GM18870 (cell line): ENCODE measurements at regions not wholly inside any gene's neighbourhood (a gene's known extent, or its start where the extent isn't known, plus 50 kb on each side); places are given as distances from the start of the nearest gene placed in this dataset.

Experiments used
- ATAC-seq: cut with Tn5 transposase; IDR thresholded peaks from one replicate; pipeline ENCODE4 v1.9.1; 2021; ENCODE audit warnings: moderate library complexity; ENCODE audit not compliant: unreplicated experiment

DNA sequence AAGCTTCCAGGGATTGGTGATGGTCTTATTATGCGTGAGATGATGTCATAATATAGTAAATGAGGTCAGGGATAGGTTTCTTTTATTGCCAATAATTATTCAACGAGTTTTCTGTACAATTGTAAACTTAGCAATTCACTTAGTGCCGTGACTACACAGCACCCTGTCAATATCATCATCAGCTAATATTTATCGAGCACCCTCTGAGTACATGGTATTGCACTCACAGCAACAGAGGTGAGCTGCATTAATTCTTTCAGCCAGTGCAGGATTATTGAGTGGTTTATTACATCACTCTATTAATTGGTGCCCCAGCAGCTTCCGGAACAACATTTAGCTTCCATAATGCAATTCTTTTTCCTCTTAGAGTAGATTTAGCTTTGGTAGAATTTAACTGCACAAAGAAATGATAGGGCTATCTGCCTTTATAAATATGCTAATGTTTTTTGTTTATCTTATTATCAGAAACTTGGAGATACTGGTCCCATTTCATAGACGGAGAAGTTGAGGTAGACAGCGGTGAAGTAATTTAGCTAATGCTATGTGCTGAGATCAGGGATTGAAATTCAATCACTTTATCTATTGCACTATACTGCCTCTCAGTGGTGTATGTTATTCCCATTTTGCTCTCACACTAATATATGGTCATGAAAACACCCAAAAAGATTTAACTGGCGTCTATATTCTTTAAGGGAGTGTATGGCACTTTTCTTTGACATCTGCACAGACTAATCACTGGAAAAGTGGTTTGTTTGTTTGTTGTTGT is 726.1 kb upstream of the WWC1 start:
- no peak for ATAC-seq

GRCh38 chr5:167570431-167570830 is 721.0 kb upstream of the WWC1 start:
- ATAC-seq, result no peak

GRCh38 chr5:167571824-167572223 is 719.6 kb upstream of the WWC1 start:
- ATAC-seq, result no peak

DNA sequence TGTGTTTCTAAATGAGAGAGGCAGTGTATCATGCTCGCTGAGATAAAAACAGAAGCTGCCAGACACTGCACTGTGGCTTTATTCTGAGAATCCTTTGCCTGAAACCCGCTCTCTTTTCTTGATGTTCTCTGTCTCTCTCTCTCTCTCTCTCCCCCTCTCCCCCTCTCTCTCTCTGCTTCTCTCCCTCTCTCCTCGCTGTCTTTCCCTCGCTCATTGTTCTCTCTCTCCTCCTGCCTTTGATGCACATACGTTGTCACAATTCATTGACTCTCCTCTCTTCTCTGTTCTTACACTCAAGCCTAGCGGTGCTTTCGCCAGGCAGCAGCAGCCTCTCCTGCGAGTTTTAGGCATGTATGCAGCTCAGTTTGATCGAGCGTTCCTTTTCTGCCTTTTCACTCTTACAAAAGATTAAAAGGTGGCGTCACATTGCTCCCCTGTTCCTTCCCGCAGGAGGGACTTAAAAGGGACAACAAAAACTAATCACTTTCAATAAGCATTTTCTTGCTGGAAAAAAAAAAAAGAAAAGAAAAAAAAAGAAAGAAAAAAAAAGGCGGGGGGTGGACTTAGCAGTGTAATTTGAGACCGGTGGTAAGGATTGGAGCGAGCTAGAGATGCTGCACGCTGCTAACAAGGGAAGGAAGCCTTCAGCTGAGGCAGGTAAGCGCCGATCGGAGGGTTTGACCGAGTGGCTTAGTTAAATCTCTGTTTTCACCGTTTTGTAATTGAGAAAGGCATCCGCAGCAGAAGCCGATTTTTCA is 717.9 kb upstream of the WWC1 start:
- ATAC-seq, result no peak

DNA sequence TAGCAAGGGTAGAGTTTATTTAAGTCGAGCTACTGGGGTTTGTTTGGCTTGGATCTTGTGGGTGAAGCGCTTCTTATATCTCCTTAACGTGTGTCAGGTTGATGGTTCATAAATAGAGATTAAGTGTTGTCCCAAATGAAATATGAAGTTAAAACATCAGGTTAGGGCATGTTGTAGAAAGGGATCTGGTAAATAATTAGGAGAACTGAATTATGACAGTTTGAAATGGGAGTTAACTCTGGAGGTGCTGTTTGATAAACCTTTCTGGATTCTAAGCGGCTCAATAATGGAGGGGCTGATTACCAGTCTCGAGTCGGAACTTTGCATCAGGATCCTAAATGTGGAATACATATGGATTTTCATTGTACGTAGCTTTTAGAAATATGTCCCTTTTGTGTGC is 717.0 kb upstream of the WWC1 start:
- no peak for ATAC-seq

DNA sequence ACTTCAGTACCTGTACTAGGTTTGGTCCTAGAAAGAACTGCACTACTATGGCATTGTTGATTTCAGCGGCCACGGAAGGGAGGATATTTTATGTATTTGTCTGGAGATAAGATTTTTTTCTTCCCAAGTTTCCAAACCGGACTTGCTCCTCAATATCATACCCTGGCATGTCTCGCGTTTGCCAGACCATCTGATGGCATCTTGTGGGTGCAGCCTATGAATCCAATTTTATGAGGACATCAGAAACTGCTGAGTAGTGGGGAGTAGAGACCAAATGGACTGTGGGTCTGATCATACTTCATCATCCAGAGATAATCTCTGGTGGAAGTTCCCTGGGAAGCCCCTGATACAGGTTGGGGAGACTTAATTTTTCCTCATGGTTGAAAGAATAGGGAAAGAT is 716.1 kb upstream of the WWC1 start:
- ATAC-seq, result no peak

- no peak for ATAC-seq
These were observed 715.3 kb upstream of the WWC1 start for GRCh38 chr5:167576126-167576525.

- ATAC-seq, result no peak
These were observed 714.5 kb upstream of the WWC1 start for GRCh38 chr5:167576897-167577296.

DNA sequence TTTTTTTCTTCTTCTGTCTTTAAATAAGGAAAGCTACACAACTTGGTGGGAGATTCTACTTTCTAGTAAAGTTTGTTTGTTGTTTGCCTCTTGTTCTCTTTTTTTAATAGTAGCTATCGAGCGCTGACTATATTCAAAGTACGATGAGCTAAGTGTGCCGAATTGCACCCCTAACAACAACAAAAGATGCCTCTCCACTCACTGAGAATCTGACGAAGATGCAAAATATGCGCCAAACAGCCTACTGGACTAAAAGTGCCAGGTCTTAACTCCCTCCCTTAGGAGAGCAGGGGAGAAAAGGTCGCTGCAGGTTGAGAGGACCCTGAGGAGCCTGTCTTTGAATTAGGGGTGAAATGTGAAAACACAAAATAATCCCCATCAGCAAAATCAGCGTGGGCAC is 713.8 kb upstream of the WWC1 start:
- no peak for ATAC-seq

- no peak for ATAC-seq
These were observed 712.3 kb upstream of the WWC1 start for GRCh38 chr5:167578977-167579692.

DNA sequence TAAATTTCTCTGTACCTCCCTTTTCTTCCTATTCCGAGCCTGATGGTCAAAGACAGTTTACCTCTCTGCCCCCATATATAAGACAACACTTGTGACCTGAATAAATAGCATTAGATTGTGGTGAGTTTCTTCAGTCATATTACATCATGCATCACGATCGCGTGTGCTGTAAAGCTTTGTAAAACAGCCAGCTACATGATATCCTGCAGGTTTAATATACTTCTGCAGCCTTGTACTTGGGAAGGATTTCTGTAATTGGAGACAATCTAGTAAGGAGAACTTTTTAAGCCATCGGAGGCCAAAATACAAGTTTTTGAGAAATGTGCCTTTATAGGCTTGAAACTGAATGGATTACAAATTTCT is 711.8 kb upstream of the WWC1 start:
- ATAC-seq, result no peak

GRCh38 chr5:167580608-167581007 is 710.8 kb upstream of the WWC1 start:
- no peak for ATAC-seq

- no peak for ATAC-seq
These were observed 709.2 kb upstream of the WWC1 start for GRCh38 chr5:167582283-167582682.

DNA sequence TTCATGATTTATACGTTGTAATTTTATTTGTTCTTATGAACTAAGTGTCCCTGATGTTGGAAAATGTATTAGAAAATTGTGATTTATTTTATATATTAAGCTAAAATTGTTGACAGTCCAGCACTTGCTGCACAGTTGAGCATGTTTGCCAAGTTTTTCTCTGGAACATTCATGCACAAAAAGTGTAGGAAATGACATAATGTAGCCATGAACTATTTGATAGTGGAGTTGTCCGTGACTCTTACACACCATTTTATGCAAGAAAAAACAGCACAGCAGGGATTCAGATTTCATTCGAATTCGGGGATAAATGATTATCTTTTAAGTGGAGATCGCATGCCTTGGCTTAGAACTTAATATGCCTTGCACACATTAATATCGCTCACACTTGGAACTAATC is 708.6 kb upstream of the WWC1 start:
- ATAC-seq, result no peak

- ATAC-seq, result no peak
These were observed 706.3 kb upstream of the WWC1 start for GRCh38 chr5:167585184-167585583.

DNA sequence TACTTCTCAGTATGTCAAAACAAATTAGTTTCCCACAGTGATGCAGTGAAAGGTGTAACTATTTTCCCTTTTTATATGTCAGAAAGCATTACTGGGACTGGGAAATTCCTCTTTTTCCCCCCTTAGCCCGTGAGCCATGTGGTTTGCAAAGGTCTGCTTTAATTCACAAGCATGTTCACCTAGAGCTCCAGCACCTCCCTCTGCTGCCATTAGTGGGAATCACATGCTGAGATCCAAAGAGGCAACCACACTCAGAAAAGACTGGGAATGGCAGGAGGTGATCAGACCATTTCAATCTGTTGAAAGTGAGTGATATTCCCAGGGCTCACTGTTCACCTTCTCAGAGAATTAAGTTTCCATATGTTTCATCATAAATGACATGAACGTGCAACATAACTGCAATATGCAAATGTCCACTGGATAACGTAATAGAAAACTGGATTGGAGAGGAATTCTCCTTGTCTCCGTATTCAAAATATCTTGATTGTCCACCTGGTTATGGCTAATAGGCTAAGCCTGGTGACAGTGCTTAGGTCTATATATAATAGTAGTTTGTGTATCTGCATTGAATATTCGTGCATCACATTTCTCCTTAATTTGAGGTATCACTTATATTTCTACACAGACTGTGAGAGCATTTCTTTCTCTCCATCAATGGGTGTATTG is 703.5 kb upstream of the WWC1 start:
- ATAC-seq, result no peak

GRCh38 chr5:167592114-167592513 is 699.3 kb upstream of the WWC1 start:
- ATAC-seq, result no peak

- ATAC-seq, result no peak
These were observed 698.0 kb upstream of the WWC1 start for GRCh38 chr5:167593329-167594060.

GRCh38 chr5:167594061-167594435 is 697.4 kb upstream of the WWC1 start:
- ATAC-seq, result no peak

GRCh38 chr5:167594750-167595149 is 696.7 kb upstream of the WWC1 start:
- no peak for ATAC-seq

GRCh38 chr5:167595196-167595595 is 696.2 kb upstream of the WWC1 start:
- no peak for ATAC-seq
